ENCODE measurements at regions not wholly inside any gene's neighbourhood (a gene's known extent, or its start where the extent isn't known, plus 50 kb on each side); places are given as distances from the start of the nearest gene placed in this dataset.
"Not testable (repeated sequence)": the region's sequence is repeated elsewhere in the genome, so short reads cannot be mapped to it uniquely, and the experiment has no call there.

DNA sequence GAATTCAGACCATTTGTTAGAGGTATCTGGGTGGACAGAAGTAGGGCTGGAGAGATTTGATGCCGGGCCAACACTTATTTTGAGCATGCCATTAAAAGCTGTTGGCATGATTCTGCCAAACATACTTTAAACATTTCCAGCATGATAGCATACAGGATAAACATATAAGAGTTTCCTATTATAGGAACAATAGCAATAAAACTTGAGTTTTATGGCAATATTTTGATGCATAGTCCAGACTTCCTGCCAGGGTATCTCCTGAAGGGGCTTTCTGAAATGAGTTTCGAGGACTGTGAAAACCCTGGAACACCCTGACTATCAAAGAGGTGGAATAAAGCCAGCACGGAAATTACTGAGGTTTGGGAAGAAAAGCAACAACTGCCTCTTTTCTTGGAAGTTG is 1398.0 kb upstream of the NXPH2 start:
- no peak for DNase-seq (ENCODE audit: low read depth)

- no peak for DNase-seq (ENCODE audit: low read depth)
Measured at GRCh38 chr2:140177086-140177485, 1396.9 kb upstream of the NXPH2 start.

DNA sequence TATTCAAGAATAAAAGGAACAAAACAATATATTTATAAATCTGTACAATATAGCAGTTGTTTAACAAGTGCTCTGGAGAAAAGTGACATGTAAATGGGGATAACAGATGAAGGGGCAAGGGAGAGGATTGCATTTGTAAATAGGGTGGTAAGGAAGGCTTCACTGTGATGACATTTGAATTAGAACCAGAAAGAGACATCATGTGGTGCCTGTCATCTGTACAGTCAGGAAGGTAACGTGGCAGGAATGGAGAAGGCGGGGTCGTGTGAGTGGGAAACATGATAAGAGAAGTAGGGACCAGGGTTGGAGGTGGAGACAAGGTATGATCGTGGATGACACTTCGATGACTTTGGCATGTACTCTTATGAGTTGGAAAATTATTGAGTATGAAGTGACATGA is 1393.6 kb upstream of the NXPH2 start:
- no peak for DNase-seq (ENCODE audit: low read depth)

GRCh38 chr2:140164449-140164848 is 1384.3 kb upstream of the NXPH2 start:
- no peak for DNase-seq (ENCODE audit: low read depth)

DNA sequence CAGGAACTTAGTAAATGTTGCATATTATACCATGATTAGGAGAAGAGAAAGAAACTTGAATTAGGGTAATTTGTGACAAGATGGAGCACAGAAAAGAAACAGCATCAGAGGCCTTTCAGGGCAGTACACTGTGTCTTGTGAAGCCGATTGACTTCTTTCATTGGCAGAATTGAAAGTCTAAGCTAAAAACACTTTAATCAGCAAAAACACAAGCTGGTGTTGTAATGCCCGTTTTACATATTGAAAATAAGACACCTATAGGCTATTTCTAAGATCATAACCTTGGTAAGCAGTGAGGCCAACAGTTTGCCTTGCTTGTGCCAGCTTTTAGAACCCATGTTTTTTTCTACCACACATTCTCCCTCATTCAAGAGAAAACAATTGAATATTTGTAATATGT is 1378.1 kb upstream of the NXPH2 start:
- DNase-seq (ENCODE audit: low read depth), result no peak

GRCh38 chr2:140157816-140158215 is 1377.6 kb upstream of the NXPH2 start:
- no peak for DNase-seq (ENCODE audit: low read depth)

DNA sequence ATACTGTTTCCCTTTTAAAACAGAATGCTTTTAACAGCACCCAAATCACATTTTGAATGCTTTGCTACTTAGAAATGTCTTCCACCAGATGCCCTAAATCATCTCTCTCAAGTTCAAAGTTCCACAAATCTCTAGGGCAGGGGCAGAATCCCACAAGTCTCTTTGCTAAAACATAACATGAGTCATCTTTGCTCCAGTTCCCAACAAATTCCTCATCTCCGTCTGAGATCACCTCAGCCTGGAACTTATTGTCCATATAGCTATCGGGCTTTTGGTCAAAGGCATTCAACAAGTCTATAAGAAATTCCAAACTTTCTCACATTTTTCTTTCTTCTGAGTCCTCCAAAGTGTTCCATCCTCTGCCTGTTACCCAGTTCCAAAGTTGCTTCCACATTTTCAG is 1374.5 kb upstream of the NXPH2 start:
- peak; percentile 11 for DNase-seq (ENCODE audit: low read depth)

DNA sequence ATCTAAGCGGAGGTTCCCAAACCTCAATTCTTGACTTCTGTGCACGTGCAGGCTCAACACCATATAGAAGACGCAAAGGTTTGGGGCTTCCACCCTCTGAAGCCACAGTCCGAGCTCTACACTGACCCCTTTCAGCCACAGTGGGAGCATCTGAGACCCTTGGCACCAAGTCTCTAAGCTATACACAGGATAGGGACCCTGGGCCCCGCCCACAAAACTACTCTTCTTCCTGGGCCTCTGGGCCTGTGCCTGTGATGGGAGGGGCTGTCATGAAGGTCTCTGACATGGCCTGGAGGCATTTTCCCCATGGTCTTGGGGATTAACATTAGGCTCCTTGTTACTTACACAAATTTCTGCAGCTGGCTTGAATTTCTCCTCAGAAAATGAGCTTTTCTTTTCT is 1374.1 kb upstream of the NXPH2 start:
- DNase-seq (ENCODE audit: low read depth), result no peak

- DNase-seq (ENCODE audit: low read depth), result no peak
Measured at GRCh38 chr2:140144611-140145010, 1364.4 kb upstream of the NXPH2 start.

GRCh38 chr2:140138736-140139135 is 1358.5 kb upstream of the NXPH2 start:
- DNase-seq (ENCODE audit: low read depth), result no peak

- no peak for DNase-seq (ENCODE audit: low read depth)
Measured at GRCh38 chr2:140136861-140137260, 1356.7 kb upstream of the NXPH2 start.

DNA sequence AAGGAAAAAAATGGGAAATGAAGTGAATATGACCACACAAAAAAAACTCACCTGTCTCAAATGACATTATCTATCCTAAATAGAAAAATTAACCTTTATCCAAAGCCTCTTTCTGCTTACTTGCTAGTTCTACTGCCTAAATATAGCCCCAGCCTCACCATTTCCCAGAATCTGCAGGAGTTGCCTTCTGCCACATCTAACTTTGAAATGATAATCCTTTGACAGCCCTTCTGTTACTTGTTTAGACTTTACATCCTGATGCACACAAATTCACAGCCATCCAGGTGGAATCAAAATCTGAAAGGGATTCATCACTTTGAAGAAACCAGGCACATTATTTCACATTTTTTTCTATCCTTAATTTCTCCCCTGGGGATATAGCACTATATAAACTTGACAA is 1356.2 kb upstream of the NXPH2 start:
- DNase-seq (ENCODE audit: low read depth), result no peak

- DNase-seq (ENCODE audit: low read depth), result no peak
Measured at GRCh38 chr2:140128909-140129308, 1348.7 kb upstream of the NXPH2 start.

GRCh38 chr2:140122001-140122400 is 1341.8 kb upstream of the NXPH2 start:
- no peak for DNase-seq (ENCODE audit: low read depth)

- no peak for DNase-seq (ENCODE audit: low read depth)
Measured at GRCh38 chr2:140117386-140117785, 1337.2 kb upstream of the NXPH2 start.

GRCh38 chr2:140108706-140109475 is 1328.7 kb upstream of the NXPH2 start:
- no peak for DNase-seq (ENCODE audit: low read depth)

DNA sequence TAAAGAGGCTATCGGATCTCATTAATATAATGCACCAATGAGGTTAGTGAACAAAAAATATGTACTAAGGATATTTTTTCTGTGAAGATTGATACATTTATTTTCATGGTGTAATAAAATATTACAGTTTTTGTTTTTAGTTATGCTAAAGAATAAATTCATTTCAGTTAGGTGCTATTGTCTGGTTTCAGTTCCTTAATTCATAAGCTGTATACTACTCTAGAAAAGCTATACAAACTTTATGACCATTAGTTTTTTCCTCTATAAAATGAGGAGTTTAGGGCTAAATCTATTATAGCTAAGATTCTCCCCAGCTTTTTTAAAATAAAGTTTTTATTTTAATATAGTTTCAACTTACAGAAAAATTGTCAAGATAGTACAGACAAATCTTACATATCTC is 1311.7 kb upstream of the NXPH2 start:
- no peak for DNase-seq (ENCODE audit: low read depth)

- no peak for DNase-seq (ENCODE audit: low read depth)
Measured at GRCh38 chr2:140086964-140087363, 1306.8 kb upstream of the NXPH2 start.

DNA sequence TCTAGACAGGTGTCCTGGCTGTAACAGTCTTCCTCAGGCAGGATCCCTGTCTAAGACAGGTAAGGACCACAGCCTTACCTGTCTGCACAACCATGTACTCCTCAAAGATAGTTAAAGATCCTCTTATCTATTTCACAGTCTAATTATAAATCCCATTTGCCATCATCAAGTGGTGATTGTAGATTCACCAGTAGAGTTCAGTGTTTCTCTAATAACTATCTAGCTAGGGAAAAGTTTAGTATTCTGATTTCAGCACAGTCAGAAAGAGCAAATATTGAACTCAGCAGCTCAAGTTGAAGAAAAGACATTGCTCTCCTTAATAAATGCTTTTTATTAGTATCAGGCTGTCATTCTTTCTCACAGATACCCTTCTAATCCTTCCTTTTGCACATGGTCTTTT is 1305.5 kb upstream of the NXPH2 start:
- DNase-seq (ENCODE audit: low read depth), result peak; percentile 1

- DNase-seq (ENCODE audit: low read depth), result no peak
Measured at GRCh38 chr2:140079038-140079437, 1298.8 kb upstream of the NXPH2 start.

DNA sequence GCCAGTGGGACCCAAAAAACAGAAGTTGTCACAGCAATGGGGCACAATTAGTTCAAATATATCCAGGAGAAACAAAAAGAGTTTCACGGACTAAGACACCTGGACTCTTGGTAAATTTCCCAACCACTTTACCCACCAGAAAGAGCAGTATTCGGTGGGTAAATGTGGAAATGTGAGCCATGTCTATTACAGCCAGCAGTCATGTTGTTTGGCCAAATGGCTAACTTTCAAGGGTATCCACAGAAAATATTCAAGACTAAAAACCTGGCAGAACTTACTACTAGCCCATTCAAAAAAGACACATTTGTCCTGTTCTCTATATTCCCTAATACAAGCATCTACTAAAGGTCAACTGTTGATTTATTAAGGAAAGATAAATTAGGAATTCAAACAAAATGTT is 1296.0 kb upstream of the NXPH2 start:
- DNase-seq (ENCODE audit: low read depth), result no peak

- not testable (repeated sequence) for DNase-seq (ENCODE audit: low read depth)
Measured at GRCh38 chr2:140073763-140074162, 1293.6 kb upstream of the NXPH2 start.

DNA sequence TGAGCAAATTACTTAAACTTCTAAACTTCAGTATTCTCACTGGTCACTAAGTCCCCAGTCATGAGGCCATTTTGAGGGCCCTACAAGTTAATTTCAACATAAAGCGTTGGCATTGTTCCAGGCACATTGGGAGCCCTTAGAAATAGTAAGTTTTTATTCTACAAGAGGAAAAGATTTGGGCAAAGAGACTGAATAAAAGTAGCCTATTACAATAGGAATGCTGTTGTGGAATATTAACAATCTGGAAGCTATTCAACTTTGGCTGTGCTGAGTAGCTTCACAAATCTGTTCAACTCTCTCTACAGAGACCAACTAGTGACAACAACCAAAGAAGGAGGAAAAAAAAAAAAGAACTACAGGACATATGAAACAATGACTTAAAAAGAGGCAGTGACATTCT is 1287.5 kb upstream of the NXPH2 start:
- no peak for DNase-seq (ENCODE audit: low read depth)

DNA sequence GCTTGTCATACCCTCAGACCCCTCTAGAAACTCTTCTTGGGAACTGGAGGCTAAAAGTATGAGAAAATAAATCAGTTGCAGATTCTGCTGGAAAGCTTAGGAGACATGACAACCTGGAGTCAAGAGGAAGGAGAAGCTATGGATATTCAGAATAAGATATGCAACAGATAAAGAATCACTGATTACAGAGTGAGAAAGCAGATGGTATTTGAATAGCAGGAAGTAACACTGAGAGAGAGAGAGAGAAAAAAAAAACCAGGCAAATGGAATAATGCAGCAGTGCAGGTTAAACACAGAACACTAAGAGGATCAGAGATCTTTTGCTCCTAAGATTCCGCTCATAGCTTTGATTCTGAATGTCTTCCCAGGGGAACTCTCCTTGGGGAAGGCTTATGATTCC is 1284.1 kb upstream of the NXPH2 start:
- no peak for DNase-seq (ENCODE audit: low read depth)

All from amniotic epithelial cell (primary cell).